Naive thymus-derived CD4-positive, alpha-beta T cell (primary cell): ENCODE measurements at regions not wholly inside any gene's neighbourhood (a gene's known extent, or its start where the extent isn't known, plus 50 kb on each side); places are given as distances from the start of the nearest gene placed in this dataset.

Source experiments
- ATAC-seq: fragments of 150-1000 bp; cut with Tn5 transposase; 2 replicates; pipeline ENCODE4 v1.10.0; 2021; ENCODE audit warnings: mild to moderate bottlenecking, moderate library complexity
- CTCF ChIA-PET: fragments of 350-600 bp; sonication (Branson Sonifier 250); formaldehyde crosslinking; loops from one replicate; lab custom pipeline; 2021; ENCODE audit warnings: antibody characterized with exemption; lab: Charles Lee
- POLR2A ChIA-PET: fragments of 350-600 bp; sonication (Branson Sonifier 250); formaldehyde crosslinking; loops from one replicate; lab custom pipeline; 2021; ENCODE audit warnings: antibody characterized with exemption, inconsistent platforms; lab: Charles Lee
- DNase-seq, 9 donors: peaks; one replicate each; pipeline versions ENCODE4 v3.0.0 to v3.0.0-alpha.2; 2020 to 2022; ENCODE audit warnings: mixed read lengths in 1 of 9
- H3K27ac ChIP-seq: one replicate; pipeline ENCODE4 v1.7.0; 2013; ENCODE audit warnings: mild to moderate bottlenecking, low read depth, low read length, moderate library complexity
- H3K27me3 ChIP-seq, 2 donors: one replicate each; pipeline ENCODE4 v1.7.0; 2013; ENCODE audit warnings: low read length in 2 of 2, mild to moderate bottlenecking in 2 of 2, moderate library complexity in 2 of 2; ENCODE audit not compliant: control insufficient read depth in 2 of 2, insufficient read depth in 2 of 2
- H3K36me3 ChIP-seq, 3 experiments: 1 replicate in 2 of 3; 2 replicates in 1 of 3; pipeline ENCODE4 v1.7.0; 2013; ENCODE audit warnings: low read length in 3 of 3, mild to moderate bottlenecking in 3 of 3, moderate library complexity in 1 of 3; ENCODE audit not compliant: insufficient read depth in 3 of 3, control insufficient read depth in 2 of 3
- H3K4me1 ChIP-seq, 2 donors: one replicate each; pipeline ENCODE4 v1.7.0; 2013; ENCODE audit warnings: low read length in 2 of 2, mild to moderate bottlenecking in 2 of 2, moderate library complexity in 1 of 2; ENCODE audit not compliant: control insufficient read depth in 2 of 2, insufficient read depth in 2 of 2
- H3K4me3 ChIP-seq: 2 replicates; pipeline ENCODE4 v1.7.0; 2013; ENCODE audit warnings: mild to moderate bottlenecking, low read length
- H3K9me3 ChIP-seq, 3 experiments: 1 replicate in 2 of 3; 2 replicates in 1 of 3; pipeline ENCODE4 v1.7.0; 2013; ENCODE audit warnings: low read length in 3 of 3; ENCODE audit not compliant: control insufficient read depth in 2 of 3
- H3K27ac Mint-ChIP-seq, 9 donors: one replicate each; pipeline ENCODE4 v1.8.0; 2020 to 2022; ENCODE audit warnings: mixed read lengths in 9 of 9, mild to moderate bottlenecking in 8 of 9, moderate library complexity in 5 of 9, inconsistent platforms in 2 of 9
- H3K27me3 Mint-ChIP-seq, 5 donors: one replicate each; pipeline ENCODE4 v1.8.0; 2021 to 2022; ENCODE audit warnings: mixed read lengths in 5 of 5, mild to moderate bottlenecking in 1 of 5
- H3K36me3 Mint-ChIP-seq, 5 donors: one replicate each; pipeline ENCODE4 v1.8.0; 2020 to 2022; ENCODE audit warnings: mixed read lengths in 5 of 5, mild to moderate bottlenecking in 3 of 5, inconsistent platforms in 1 of 5
- H3K4me1 Mint-ChIP-seq, 7 donors: one replicate each; pipeline ENCODE4 v1.8.0; 2020 to 2022; ENCODE audit warnings: mixed read lengths in 7 of 7, mild to moderate bottlenecking in 3 of 7, inconsistent platforms in 1 of 7
- H3K4me3 Mint-ChIP-seq, 10 donors: one replicate each; pipeline ENCODE4 v1.8.0; 2020 to 2022; ENCODE audit warnings: mild to moderate bottlenecking in 10 of 10, mixed read lengths in 10 of 10, moderate library complexity in 6 of 10, inconsistent platforms in 2 of 10
- H3K9me3 Mint-ChIP-seq, 11 donors: one replicate each; pipeline ENCODE4 v1.8.0; 2020 to 2022; ENCODE audit warnings: mixed read lengths in 11 of 11, mild to moderate bottlenecking in 4 of 11, inconsistent platforms in 1 of 11, moderate library complexity in 1 of 11
- intact Hi-C, 2 donors: fragments of 100-400 bp; cut with micrococcal nuclease; formaldehyde crosslinking; loops; one replicate each; pipeline ENCODE4 v1.15.1; 2023

- Mint-ChIP-seq H3K27ac (no peak overlapping the region), H3K27me3 (peaks cover 0 to 23% (median 15%) of the 10 kb centered on the region in 5 donors), H3K4me1 (no peaks in the 10 kb centered on the region), H3K4me3 (no peak overlapping the region), H3K36me3 (peaks cover 0 to 8% (median 0%) of the 10 kb centered on the region in 5 donors), H3K9me3 (peaks cover 0 to 16% (median 10%) of the 10 kb centered on the region in 11 donors)
- Histone ChIP-seq H3K27me3 (no peaks in the 10 kb centered on the region), H3K4me3 (no peak overlapping the region), H3K36me3 (no peaks in the 10 kb centered on the region), H3K4me1 (no peaks in the 10 kb centered on the region), H3K27ac (no peak overlapping the region), H3K9me3 (no peaks in the 10 kb centered on the region)
- ChIA-PET POLR2A (no interaction called here), CTCF (no interaction called here)
- DNase-seq (no peak), ATAC-seq (no peak)
- intact Hi-C loops = no loop called here
Measured at GRCh38 chr2:224190234-224190935, 151.3 kb upstream of the SERPINE2 start.

DNA sequence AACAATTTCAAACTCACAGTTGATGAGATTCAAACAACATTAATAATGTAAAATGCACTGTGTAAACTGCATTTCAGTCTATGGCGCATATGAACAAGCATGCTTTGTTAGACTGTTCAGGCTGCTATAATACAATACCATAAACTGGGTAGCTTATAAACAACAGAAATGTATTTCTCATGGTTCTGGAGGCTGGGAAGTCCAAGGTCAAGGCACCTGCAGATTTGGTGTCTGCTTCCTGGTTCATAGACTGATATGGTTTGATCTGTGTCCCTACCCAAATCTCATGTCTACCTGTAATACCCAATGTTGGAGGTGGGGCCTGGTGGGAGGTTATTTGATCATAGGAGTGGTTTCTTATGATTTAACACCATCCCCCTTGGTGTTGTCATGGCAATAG lies 148.1 kb upstream of the SERPINE2 start:
- ATAC-seq = no peak
- ChIA-PET CTCF (no interaction called here), POLR2A (no interaction called here)
- Histone ChIP-seq H3K27me3 (no peaks in the 10 kb centered on the region), H3K4me1 (no peaks in the 10 kb centered on the region), H3K36me3 (no peaks in the 10 kb centered on the region), H3K4me3 (no peak overlapping the region), H3K9me3 (no peaks in the 10 kb centered on the region), H3K27ac (no peak overlapping the region)
- peaks cover 0 to 14% (median 5%) of the 10 kb centered on the region in 11 donors for H3K9me3 Mint-ChIP-seq
- peaks cover 0 to 3% (median 0%) of the 10 kb centered on the region in 7 donors for H3K4me1 Mint-ChIP-seq
- no peak for DNase-seq
- intact Hi-C loops = loop anchor here in 1 of 2 donors (10.0 kb wide), 1 partner anchor 112 kb away; no protein-coding TSS in a partner anchor
- peaks cover 0 to 11% (median 6%) of the 10 kb centered on the region in 5 donors for H3K27me3 Mint-ChIP-seq
- H3K4me3 Mint-ChIP-seq = no peak overlapping the region
- no peak overlapping the region for H3K27ac Mint-ChIP-seq
- peaks cover 0 to 5% (median 0%) of the 10 kb centered on the region in 5 donors for H3K36me3 Mint-ChIP-seq

- Mint-ChIP-seq H3K27ac (no peak overlapping the region), H3K36me3 (peaks cover 0 to 5% (median 0%) of the 10 kb centered on the region in 5 donors), H3K9me3 (peaks cover 0 to 14% (median 5%) of the 10 kb centered on the region in 11 donors), H3K4me3 (no peak overlapping the region), H3K27me3 (peaks cover 0 to 26% (median 10%) of the 10 kb centered on the region in 5 donors), H3K4me1 (peaks cover 0 to 3% (median 0%) of the 10 kb centered on the region in 7 donors)
- ChIA-PET CTCF (no interaction called here), POLR2A (no interaction called here)
- ATAC-seq (no peak), DNase-seq (no peak)
- no peaks in the 10 kb centered on the region for H3K27me3 ChIP-seq
- H3K9me3 ChIP-seq = no peaks in the 10 kb centered on the region
- H3K4me1 ChIP-seq = no peaks in the 10 kb centered on the region
- H3K4me3 ChIP-seq = no peak overlapping the region
- intact Hi-C loops = loop anchor here in 1 of 2 donors (10.0 kb wide), 1 partner anchor 110 kb away; no protein-coding TSS in a partner anchor
- no peaks in the 10 kb centered on the region for H3K36me3 ChIP-seq
- H3K27ac ChIP-seq = no peak overlapping the region
Measured at GRCh38 chr2:224185023-224185601, 146.0 kb upstream of the SERPINE2 start.

DNA sequence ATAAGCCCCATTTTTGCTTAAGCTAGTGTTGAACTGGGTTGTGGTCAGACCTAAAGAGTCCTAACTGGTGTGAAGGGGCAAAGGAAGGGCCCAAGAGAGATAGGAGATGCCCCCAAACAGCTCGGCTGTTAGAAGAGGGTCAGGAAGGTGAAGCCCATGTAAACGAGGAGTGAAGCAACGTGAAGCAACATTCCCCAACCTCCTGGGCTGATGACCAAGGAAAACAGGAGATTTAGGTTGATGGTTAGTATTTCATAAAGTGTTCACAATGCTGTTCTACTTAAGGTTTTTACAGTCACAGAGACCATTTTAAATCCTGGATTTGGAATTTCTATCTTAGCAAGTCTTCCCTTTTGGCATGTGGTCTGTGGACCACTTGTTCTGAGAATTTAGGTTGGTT lies 144.0 kb upstream of the SERPINE2 start:
- DNase-seq (no peak), ATAC-seq (no peak)
- peaks cover 0 to 5% (median 0%) of the 10 kb centered on the region in 5 donors for H3K36me3 Mint-ChIP-seq
- no peak overlapping the region for H3K27ac ChIP-seq
- no peak overlapping the region for H3K4me3 Mint-ChIP-seq
- no peak overlapping the region for H3K4me3 ChIP-seq
- H3K4me1 Mint-ChIP-seq = peaks cover 0 to 3% (median 0%) of the 10 kb centered on the region in 7 donors
- ChIA-PET POLR2A (no interaction called here), CTCF (no interaction called here)
- no peaks in the 10 kb centered on the region for H3K9me3 ChIP-seq
- intact Hi-C loops = loop anchor here in 1 of 2 donors (10.0 kb wide), 1 partner anchor 108 kb away; no protein-coding TSS in a partner anchor
- no peak overlapping the region for H3K27ac Mint-ChIP-seq
- no peaks in the 10 kb centered on the region for H3K27me3 ChIP-seq
- peaks cover 0 to 22% (median 6%) of the 10 kb centered on the region in 5 donors for H3K27me3 Mint-ChIP-seq
- H3K4me1 ChIP-seq = no peaks in the 10 kb centered on the region
- peaks cover 0 to 14% (median 4%) of the 10 kb centered on the region in 11 donors for H3K9me3 Mint-ChIP-seq
- no peaks in the 10 kb centered on the region for H3K36me3 ChIP-seq

DNA sequence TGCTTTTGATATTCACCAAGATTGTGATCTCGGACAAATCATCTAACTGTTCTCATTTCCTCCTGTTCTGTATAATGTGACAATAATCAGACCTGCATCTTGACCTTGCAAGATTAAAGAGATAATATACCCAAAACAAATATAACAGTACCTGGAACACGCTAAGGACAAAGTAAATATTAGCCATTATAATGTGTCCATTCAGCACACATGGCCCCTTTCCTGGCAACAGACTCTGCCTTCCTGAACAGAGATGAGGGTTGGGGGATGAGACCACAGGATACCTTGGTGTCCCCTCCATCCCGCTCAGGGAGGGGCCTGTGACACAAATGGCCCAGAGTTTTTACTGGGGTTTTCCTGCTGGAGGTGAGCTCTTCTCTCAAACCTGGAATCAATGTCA lies 143.4 kb upstream of the SERPINE2 start:
- no peak for ATAC-seq
- Histone ChIP-seq H3K27ac (no peak overlapping the region), H3K36me3 (no peaks in the 10 kb centered on the region), H3K9me3 (no peaks in the 10 kb centered on the region), H3K4me3 (no peak overlapping the region), H3K4me1 (no peaks in the 10 kb centered on the region), H3K27me3 (no peaks in the 10 kb centered on the region)
- ChIA-PET CTCF (no interaction called here), POLR2A (no interaction called here)
- Mint-ChIP-seq H3K9me3 (peaks cover 0 to 10% (median under 1%) of the 10 kb centered on the region in 11 donors), H3K27ac (no peak overlapping the region), H3K4me3 (no peak overlapping the region), H3K27me3 (peaks cover 2 to 22% (median 6%) of the 10 kb centered on the region in 5 donors), H3K36me3 (peaks cover 0 to under 1% (median 0%) of the 10 kb centered on the region in 5 donors), H3K4me1 (peaks cover 0 to 3% (median 0%) of the 10 kb centered on the region in 7 donors)
- intact Hi-C loops = loop anchor here in 1 of 2 donors (10.0 kb wide), 1 partner anchor 108 kb away; no protein-coding TSS in a partner anchor
- no peak for DNase-seq

DNA sequence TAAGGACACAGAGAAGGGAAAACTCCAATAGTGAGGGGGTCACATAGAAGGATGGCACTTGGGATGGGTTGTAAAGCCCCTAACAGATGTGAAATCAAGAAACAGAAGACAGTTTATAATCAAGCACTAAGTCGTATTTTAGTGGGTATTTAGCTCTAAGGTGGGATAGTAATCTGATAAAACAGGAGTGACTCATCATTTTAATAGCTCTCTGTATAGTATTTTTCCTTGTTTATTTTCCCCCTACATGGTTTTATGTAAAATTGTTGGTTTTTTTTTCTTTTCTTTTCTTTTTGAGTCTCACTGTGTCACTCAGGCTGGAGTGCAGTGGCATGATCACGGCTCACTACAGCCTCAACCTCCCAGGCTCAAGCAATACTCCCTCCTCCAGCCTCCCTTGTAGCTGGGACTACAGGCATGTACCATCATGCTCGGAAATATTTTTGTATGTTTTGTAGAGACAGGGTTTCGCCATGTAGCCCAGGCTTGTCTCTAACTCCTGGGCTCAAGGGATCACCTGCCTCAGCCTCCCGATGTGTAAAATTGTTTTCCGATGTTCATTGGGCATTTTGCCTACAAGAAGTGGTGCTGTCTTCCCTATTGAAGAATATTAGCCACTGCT lies 142.6 kb upstream of the SERPINE2 start:
- ChIA-PET POLR2A (no interaction called here), CTCF (no interaction called here)
- Mint-ChIP-seq H3K27me3 (peaks cover 2 to 22% (median 6%) of the 10 kb centered on the region in 5 donors), H3K4me1 (peaks cover 0 to 3% (median 0%) of the 10 kb centered on the region in 7 donors), H3K4me3 (no peak overlapping the region), H3K27ac (no peak overlapping the region), H3K9me3 (peaks cover 0 to 4% (median 0%) of the 10 kb centered on the region in 11 donors), H3K36me3 (no peaks in the 10 kb centered on the region)
- Histone ChIP-seq H3K9me3 (no peaks in the 10 kb centered on the region), H3K36me3 (no peaks in the 10 kb centered on the region), H3K4me1 (no peaks in the 10 kb centered on the region), H3K27ac (no peak overlapping the region), H3K27me3 (no peaks in the 10 kb centered on the region), H3K4me3 (no peak overlapping the region)
- DNase-seq (no peak), ATAC-seq (no peak)
- intact Hi-C loops = loop anchor here in 1 of 2 donors (10.0 kb wide), 1 partner anchor 107 kb away; no protein-coding TSS in a partner anchor
